ENCODE measurements at regions not wholly inside any gene's neighbourhood (a gene's known extent, or its start where the extent isn't known, plus 50 kb on each side); places are given as distances from the start of the nearest gene placed in this dataset.
A peak's percentile ranks its signal among the peaks of the same experiment; 100 is the strongest.
"Not testable (repeated sequence)": the region's sequence is repeated elsewhere in the genome, so short reads cannot be mapped to it uniquely, and the experiment has no call there.

GRCh38 chr13:80903911-80904310, 563.0 kb upstream of the SPRY2 start:
- DNase-seq: no peak

GRCh38 chr13:80901530-80901929, 560.6 kb upstream of the SPRY2 start:
- no peak for DNase-seq

GRCh38 chr13:80901111-80901510, 560.2 kb upstream of the SPRY2 start:
- no peak for DNase-seq

- no peak for DNase-seq
These were observed 559.6 kb upstream of the SPRY2 start for GRCh38 chr13:80900561-80900960.

- DNase-seq: not testable (repeated sequence)
These were observed 556.7 kb upstream of the SPRY2 start for GRCh38 chr13:80897641-80898040.

GRCh38 chr13:80894917-80895316, 554.0 kb upstream of the SPRY2 start:
- DNase-seq: peak in 1 of 56 donors; percentile 5

GRCh38 chr13:80889829-80890228, 548.9 kb upstream of the SPRY2 start:
- DNase-seq: no peak

- no peak for DNase-seq
These were observed 547.5 kb upstream of the SPRY2 start for GRCh38 chr13:80888390-80888789.

- DNase-seq: no peak
These were observed 543.3 kb upstream of the SPRY2 start for GRCh38 chr13:80884056-80884785.

GRCh38 chr13:80883545-80883944, 542.6 kb upstream of the SPRY2 start:
- no peak for DNase-seq

GRCh38 chr13:80881942-80882445, 541.1 kb upstream of the SPRY2 start:
- DNase-seq: no peak

GRCh38 chr13:80881495-80881894, 540.6 kb upstream of the SPRY2 start:
- no peak for DNase-seq

- DNase-seq: no peak
These were observed 540.1 kb upstream of the SPRY2 start for GRCh38 chr13:80881034-80881433.

- no peak for DNase-seq
These were observed 537.0 kb upstream of the SPRY2 start for GRCh38 chr13:80877944-80878241.

GRCh38 chr13:80877209-80877943, 536.5 kb upstream of the SPRY2 start:
- no peak for DNase-seq

GRCh38 chr13:80873589-80873988, 532.7 kb upstream of the SPRY2 start:
- no peak for DNase-seq

- not testable (repeated sequence) for DNase-seq
These were observed 531.0 kb upstream of the SPRY2 start for GRCh38 chr13:80871971-80872370.

- no peak for DNase-seq
These were observed 530.6 kb upstream of the SPRY2 start for GRCh38 chr13:80871481-80871880.

GRCh38 chr13:80870186-80870585, 529.3 kb upstream of the SPRY2 start:
- no peak for DNase-seq

- no peak for DNase-seq
These were observed 526.0 kb upstream of the SPRY2 start for GRCh38 chr13:80866921-80867320.

GRCh38 chr13:80865329-80865728, 524.4 kb upstream of the SPRY2 start:
- DNase-seq: no peak

GRCh38 chr13:80862456-80862855, 521.5 kb upstream of the SPRY2 start:
- no peak for DNase-seq

- DNase-seq: no peak
These were observed 519.9 kb upstream of the SPRY2 start for GRCh38 chr13:80860845-80861244.
